HG03442 (cell line): ENCODE measurements at regions not wholly inside any gene's neighbourhood (a gene's known extent, or its start where the extent isn't known, plus 50 kb on each side); places are given as distances from the start of the nearest gene placed in this dataset.
"Not testable (repeated sequence)": the region's sequence is repeated elsewhere in the genome, so short reads cannot be mapped to it uniquely, and the experiment has no call there.

Experiments used
- ATAC-seq: cut with Tn5 transposase; IDR thresholded peaks from one replicate; pipeline ENCODE4 v1.9.1; 2021; ENCODE audit warnings: mild to moderate bottlenecking, moderate library complexity; ENCODE audit not compliant: unreplicated experiment

GRCh38 chr18:30713299-30713698 is 329.2 kb downstream of the DSC3 start:
- ATAC-seq: no peak

GRCh38 chr18:30712383-30712782 is 330.2 kb downstream of the DSC3 start:
- no peak for ATAC-seq

GRCh38 chr18:30709595-30709994 is 332.9 kb downstream of the DSC3 start:
- ATAC-seq: no peak

GRCh38 chr18:30705943-30706342 is 336.6 kb downstream of the DSC3 start:
- ATAC-seq: no peak

GRCh38 chr18:30698571-30698970 is 344.0 kb downstream of the DSC3 start:
- ATAC-seq: no peak

GRCh38 chr18:30696201-30696600 is 346.3 kb downstream of the DSC3 start:
- no peak for ATAC-seq

GRCh38 chr18:30694773-30695172 is 347.8 kb downstream of the DSC3 start:
- no peak for ATAC-seq

GRCh38 chr18:30689216-30689615 is 353.3 kb downstream of the DSC3 start:
- ATAC-seq: no peak

- no peak for ATAC-seq
Measured at GRCh38 chr18:30687501-30687900, 355.0 kb downstream of the DSC3 start.

GRCh38 chr18:30684825-30685481 is 357.6 kb downstream of the DSC3 start:
- no peak for ATAC-seq

- no peak for ATAC-seq
Measured at GRCh38 chr18:30683836-30684235, 358.7 kb downstream of the DSC3 start.

GRCh38 chr18:30682672-30683071 is 359.9 kb downstream of the DSC3 start:
- ATAC-seq: no peak

- no peak for ATAC-seq
Measured at GRCh38 chr18:30679285-30679930, 363.1 kb downstream of the DSC3 start.

GRCh38 chr18:30677813-30678212 is 364.7 kb downstream of the DSC3 start:
- not testable (repeated sequence) for ATAC-seq

GRCh38 chr18:30676053-30676480 is 366.5 kb downstream of the DSC3 start:
- ATAC-seq: no peak

GRCh38 chr18:30675493-30675892 is 367.0 kb downstream of the DSC3 start:
- no peak for ATAC-seq

- no peak for ATAC-seq
Measured at GRCh38 chr18:30675072-30675471, 367.5 kb downstream of the DSC3 start.

- no peak for ATAC-seq
Measured at GRCh38 chr18:30674596-30674995, 367.9 kb downstream of the DSC3 start.

- ATAC-seq: not testable (repeated sequence)
Measured at GRCh38 chr18:30672439-30672838, 370.1 kb downstream of the DSC3 start.

GRCh38 chr18:30658306-30658705 is 384.2 kb downstream of the DSC3 start:
- no peak for ATAC-seq

- no peak for ATAC-seq
Measured at GRCh38 chr18:30652387-30652786, 390.2 kb downstream of the DSC3 start.

GRCh38 chr18:30650499-30650898 is 392.0 kb downstream of the DSC3 start:
- no peak for ATAC-seq

GRCh38 chr18:30644158-30644557 is 398.4 kb downstream of the DSC3 start:
- no peak for ATAC-seq
